ENCODE measurements at regions not wholly inside any gene's neighbourhood (a gene's known extent, or its start where the extent isn't known, plus 50 kb on each side); places are given as distances from the start of the nearest gene placed in this dataset.

GRCh38 chr7:119177863-119178262 is 953.4 kb downstream of the ANKRD7 start:
- no peaks in the 10 kb centered on the region for H4K20me1 ChIP-seq (ENCODE audit: low read depth, low read length)
- H3K36me3 ChIP-seq (ENCODE audit: low read length) = no peaks in the 10 kb centered on the region
- H3K27me3 ChIP-seq (ENCODE audit: low read length) = no peaks in the 10 kb centered on the region
- no peak for TF ChIP-seq EZH2phosphoT487 (conservative IDR thresholded peaks at IDR 0.05; ENCODE audit: low read length)
- TF ChIP-seq, protein P1, sequence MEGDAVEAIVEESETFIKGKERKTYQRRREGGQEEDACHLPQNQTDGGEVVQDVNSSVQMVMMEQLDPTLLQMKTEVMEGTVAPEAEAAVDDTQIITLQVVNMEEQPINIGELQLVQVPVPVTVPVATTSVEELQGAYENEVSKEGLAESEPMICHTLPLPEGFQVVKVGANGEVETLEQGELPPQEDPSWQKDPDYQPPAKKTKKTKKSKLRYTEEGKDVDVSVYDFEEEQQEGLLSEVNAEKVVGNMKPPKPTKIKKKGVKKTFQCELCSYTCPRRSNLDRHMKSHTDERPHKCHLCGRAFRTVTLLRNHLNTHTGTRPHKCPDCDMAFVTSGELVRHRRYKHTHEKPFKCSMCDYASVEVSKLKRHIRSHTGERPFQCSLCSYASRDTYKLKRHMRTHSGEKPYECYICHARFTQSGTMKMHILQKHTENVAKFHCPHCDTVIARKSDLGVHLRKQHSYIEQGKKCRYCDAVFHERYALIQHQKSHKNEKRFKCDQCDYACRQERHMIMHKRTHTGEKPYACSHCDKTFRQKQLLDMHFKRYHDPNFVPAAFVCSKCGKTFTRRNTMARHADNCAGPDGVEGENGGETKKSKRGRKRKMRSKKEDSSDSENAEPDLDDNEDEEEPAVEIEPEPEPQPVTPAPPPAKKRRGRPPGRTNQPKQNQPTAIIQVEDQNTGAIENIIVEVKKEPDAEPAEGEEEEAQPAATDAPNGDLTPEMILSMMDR (IDR thresholded peaks at IDR 0.05; ENCODE audit: insufficient read depth, low read length, poor library complexity, severe bottlenecking) = no peak
- no peak overlapping the region for H3K27ac ChIP-seq (ENCODE audit: low read depth, low read length)
- no peaks in the 10 kb centered on the region for H3K79me2 ChIP-seq (ENCODE audit: insufficient read depth, low read length)
- no peak overlapping the region for H3K4me3 ChIP-seq (ENCODE audit: insufficient read depth, low read length, poor library complexity, severe bottlenecking)
- no peak overlapping the region for H2AFZ ChIP-seq (ENCODE audit: low read depth, low read length, severe bottlenecking)
- H3K4me2 ChIP-seq (ENCODE audit: low read depth, low read length, poor library complexity, severe bottlenecking) = no peak overlapping the region
- no peaks in the 10 kb centered on the region for H3K9me2 ChIP-seq (replicated peaks; ENCODE audit: insufficient read depth, low read length)
- no peaks in the 10 kb centered on the region for H3K9me3 ChIP-seq (ENCODE audit: insufficient read depth, low read length)
- no peak overlapping the region for H3K9ac ChIP-seq (ENCODE audit: low read length)
- no peaks in the 10 kb centered on the region for H3F3A ChIP-seq (ENCODE audit: insufficient read depth)

- H2AFZ ChIP-seq (ENCODE audit: low read depth, low read length, severe bottlenecking) = no peak overlapping the region
Measured at GRCh38 chr7:119184124-119184788, 959.8 kb downstream of the ANKRD7 start.

DNA sequence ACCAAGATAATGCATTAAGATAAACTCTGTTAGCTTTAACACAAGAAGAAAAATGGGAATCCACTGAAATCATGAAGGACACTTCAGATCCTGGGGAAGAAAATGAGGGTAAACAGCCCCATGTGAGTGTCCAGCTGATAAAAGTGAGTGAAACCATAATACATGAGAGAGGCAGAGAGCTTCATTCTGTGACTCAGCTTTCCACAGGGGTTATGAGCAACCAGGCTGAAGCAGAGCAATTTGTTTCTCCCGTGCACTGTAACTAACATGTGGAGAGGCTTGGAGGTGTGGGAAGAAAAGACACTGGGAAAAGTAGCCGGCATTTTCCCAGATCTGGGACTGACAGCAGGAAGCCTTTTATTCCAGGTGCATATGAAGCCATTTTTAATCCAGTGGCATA is 971.7 kb downstream of the ANKRD7 start:
- no peaks in the 10 kb centered on the region for H3K9me2 ChIP-seq (replicated peaks; ENCODE audit: insufficient read depth, low read length)
- H3K36me3 ChIP-seq (ENCODE audit: low read length) = no peaks in the 10 kb centered on the region
- no peaks in the 10 kb centered on the region for H3K9me3 ChIP-seq (ENCODE audit: insufficient read depth, low read length)
- TF ChIP-seq EZH2phosphoT487 (conservative IDR thresholded peaks at IDR 0.05; ENCODE audit: low read length) = no peak
- TF ChIP-seq, protein P1 (IDR thresholded peaks at IDR 0.05; ENCODE audit: insufficient read depth, low read length, poor library complexity, severe bottlenecking) = no peak
- no peak overlapping the region for H3K4me2 ChIP-seq (ENCODE audit: low read depth, low read length, poor library complexity, severe bottlenecking)
- H3K27ac ChIP-seq (ENCODE audit: low read depth, low read length) = no peak overlapping the region
- no peaks in the 10 kb centered on the region for H3F3A ChIP-seq (ENCODE audit: insufficient read depth)
- H3K9ac ChIP-seq (ENCODE audit: low read length) = no peak overlapping the region
- H3K79me2 ChIP-seq (ENCODE audit: insufficient read depth, low read length) = no peaks in the 10 kb centered on the region
- H3K4me3 ChIP-seq (ENCODE audit: insufficient read depth, low read length, poor library complexity, severe bottlenecking) = no peak overlapping the region
- no peaks in the 10 kb centered on the region for H4K20me1 ChIP-seq (ENCODE audit: low read depth, low read length)
- H3K27me3 ChIP-seq (ENCODE audit: low read length) = no peaks in the 10 kb centered on the region
- no peak overlapping the region for H2AFZ ChIP-seq (ENCODE audit: low read depth, low read length, severe bottlenecking)

More at GRCh38 chr7:119184124-119184788, 959.8 kb downstream of the ANKRD7 start:
- H3K9me3 ChIP-seq (ENCODE audit: insufficient read depth, low read length) = no peaks in the 10 kb centered on the region
- no peak overlapping the region for H3K4me2 ChIP-seq (ENCODE audit: low read depth, low read length, poor library complexity, severe bottlenecking)
- H3F3A ChIP-seq (ENCODE audit: insufficient read depth) = no peaks in the 10 kb centered on the region
- H3K9ac ChIP-seq (ENCODE audit: low read length) = no peak overlapping the region
- H3K79me2 ChIP-seq (ENCODE audit: insufficient read depth, low read length) = no peaks in the 10 kb centered on the region
- no peaks in the 10 kb centered on the region for H3K9me2 ChIP-seq (replicated peaks; ENCODE audit: insufficient read depth, low read length)
- H3K36me3 ChIP-seq (ENCODE audit: low read length) = no peaks in the 10 kb centered on the region
- no peak for TF ChIP-seq EZH2phosphoT487 (conservative IDR thresholded peaks at IDR 0.05; ENCODE audit: low read length)
- TF ChIP-seq, protein P1 (IDR thresholded peaks at IDR 0.05; ENCODE audit: insufficient read depth, low read length, poor library complexity, severe bottlenecking) = no peak
- H3K27me3 ChIP-seq (ENCODE audit: low read length) = no peaks in the 10 kb centered on the region
- H4K20me1 ChIP-seq (ENCODE audit: low read depth, low read length) = no peaks in the 10 kb centered on the region
- H3K27ac ChIP-seq (ENCODE audit: low read depth, low read length) = no peak overlapping the region
- H3K4me3 ChIP-seq (ENCODE audit: insufficient read depth, low read length, poor library complexity, severe bottlenecking) = no peak overlapping the region
